ENCODE measurements at regions not wholly inside any gene's neighbourhood (a gene's known extent, or its start where the extent isn't known, plus 50 kb on each side); places are given as distances from the start of the nearest gene placed in this dataset.
A peak's percentile ranks its signal among the peaks of the same experiment; 100 is the strongest.

DNA sequence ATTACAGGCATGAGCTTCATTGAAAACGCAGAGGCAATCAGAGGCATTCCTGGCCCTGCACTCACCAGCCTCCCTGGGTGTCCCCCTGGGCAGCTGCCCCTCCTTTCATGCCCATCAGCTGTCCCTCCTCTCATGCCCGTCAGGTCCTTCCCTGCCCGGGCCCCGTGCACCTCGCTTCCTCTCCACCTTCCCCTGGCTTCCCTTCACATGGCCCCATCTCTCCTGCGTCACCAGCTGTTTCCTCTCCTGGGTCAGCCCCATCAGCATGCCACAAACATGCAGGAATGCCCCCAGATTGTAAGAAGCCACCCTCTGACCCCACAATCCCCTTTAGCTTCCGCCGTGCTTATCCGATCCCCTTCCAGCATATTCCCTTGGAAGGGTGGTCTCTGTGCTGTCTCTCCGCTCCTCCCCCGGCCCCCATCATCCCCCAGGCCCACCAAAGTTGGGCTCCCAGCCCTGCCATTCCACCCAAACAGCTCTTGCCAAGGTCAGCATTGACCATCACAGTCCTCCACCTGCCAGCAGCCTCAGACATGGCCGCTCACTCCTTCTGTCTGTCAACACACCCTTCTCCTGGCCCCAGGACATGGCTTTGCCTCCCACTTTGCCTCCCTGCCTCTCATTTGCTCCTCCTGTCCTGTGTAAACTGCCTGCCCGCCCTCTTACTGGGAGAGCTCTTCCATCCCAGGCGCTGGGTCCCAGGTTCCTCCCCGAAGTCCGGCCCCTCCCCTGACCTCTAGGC is 98.6 kb upstream of the IER5L start:
- no peak for DNase-seq

- DNase-seq = no peak
These were observed 97.7 kb upstream of the IER5L start for GRCh38 chr9:129275626-129276247.

- no peak for DNase-seq
These were observed 96.1 kb upstream of the IER5L start for GRCh38 chr9:129273941-129274684.

DNA sequence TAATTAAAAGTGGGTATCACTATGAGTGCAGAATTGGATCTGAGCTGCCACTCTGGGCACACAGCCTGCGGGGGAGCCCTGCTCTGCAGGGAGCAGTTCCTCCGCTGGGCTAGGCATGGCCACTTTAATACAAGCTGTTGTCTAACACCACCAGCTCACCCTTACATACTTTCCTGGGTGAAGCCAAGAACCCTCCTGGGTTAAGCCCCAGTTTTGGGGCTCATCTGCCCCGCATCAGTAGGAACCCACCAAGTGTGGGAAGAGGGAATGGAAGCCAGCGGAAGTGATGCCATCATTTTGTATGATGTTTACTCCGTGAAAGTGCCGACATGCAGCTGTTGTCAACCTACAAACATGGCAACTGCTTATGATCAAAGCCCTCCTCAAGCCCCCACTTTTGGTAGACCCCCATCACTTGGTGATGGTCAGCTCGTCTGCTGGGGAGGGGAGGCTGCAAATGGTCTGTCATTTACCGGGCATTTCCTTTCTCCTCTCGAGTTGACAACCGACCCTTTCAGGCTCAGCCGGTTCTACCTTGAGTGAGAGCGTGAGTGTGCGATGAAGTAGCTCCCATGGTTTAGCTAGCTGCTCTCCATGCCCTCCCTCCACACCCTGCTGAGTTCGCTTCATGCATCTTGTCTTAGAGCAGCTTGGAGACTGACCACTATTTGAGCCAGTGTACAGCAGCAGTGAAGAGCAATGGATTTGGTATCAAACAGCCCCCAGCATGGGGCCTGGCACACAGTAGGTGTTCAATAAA is 95.3 kb upstream of the IER5L start:
- no peak for DNase-seq

GRCh38 chr9:129272348-129273025 is 94.4 kb upstream of the IER5L start:
- DNase-seq = no peak

GRCh38 chr9:129270903-129271431 is 92.9 kb upstream of the IER5L start:
- DNase-seq = no peak

- DNase-seq = no peak
These were observed 92.1 kb upstream of the IER5L start for GRCh38 chr9:129270205-129270604.

GRCh38 chr9:129267141-129267540 is 89.1 kb upstream of the IER5L start:
- DNase-seq = no peak

GRCh38 chr9:129266536-129266935 is 88.5 kb upstream of the IER5L start:
- no peak for DNase-seq

DNA sequence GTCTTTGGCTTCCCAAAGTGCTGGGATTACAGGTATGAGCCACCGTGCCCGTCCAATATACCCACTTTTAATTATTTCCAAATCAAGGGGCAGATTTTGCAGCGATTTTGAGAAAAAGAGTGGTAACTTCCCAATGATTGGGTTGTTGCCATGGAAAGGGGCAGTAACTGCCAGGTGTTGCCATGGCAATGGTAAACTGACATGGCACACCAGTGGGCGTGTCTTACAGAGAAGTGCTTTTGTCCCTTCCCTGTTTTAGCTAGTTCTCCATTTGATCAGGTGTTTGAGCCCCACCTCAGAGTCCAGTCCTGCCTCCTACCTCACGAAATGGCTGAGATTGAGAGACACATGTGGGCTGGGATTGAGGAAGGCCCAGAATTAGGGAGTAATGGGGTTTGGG is 86.3 kb upstream of the IER5L start:
- DNase-seq = no peak

- no peak for DNase-seq
These were observed 85.8 kb upstream of the IER5L start for GRCh38 chr9:129263836-129264235.

GRCh38 chr9:129262261-129262660 is 84.2 kb upstream of the IER5L start:
- no peak for DNase-seq

DNA sequence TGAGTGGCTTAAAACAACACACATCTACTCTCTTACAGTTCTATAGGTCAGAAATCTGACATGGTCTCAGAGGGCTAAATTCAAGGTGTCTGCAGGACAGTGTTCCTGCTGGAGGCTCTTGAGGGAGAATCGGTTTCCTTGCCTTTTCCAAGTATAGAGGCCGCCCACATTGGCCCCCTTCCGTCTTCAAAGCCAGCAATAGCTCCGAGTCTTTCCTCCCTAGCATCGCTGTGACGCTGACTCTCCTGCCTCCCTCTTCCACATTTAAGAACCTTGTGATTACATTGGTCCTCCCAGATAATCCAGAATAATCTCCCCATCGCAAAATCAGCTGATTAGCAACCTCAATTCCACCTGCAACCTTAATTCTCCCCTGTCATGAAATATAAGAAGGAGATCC is 81.3 kb upstream of the IER5L start:
- no peak for DNase-seq

DNA sequence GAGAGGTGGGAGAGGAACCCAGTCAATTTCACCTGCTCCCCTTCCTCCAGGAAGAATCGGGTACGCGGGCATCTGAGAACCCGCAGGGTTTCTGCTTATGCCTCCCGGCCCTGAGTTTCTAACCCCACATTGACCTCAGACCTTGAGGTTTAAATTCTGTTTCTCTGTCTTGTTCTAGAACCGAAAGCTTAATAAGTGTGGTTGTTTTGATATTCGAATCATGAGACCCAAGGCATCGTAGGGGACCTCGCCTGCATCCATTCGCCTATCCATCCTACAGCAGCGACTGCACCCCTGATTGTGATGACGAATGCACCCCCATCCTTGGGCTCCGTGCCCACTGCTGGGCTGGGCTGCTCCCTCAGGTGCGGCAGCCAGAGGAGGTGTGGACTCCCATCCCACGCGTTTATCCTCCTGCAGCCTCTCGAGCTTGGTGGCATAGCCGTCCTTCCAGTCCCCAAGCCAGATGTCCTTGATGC is 80.8 kb upstream of the IER5L start:
- no peak for DNase-seq

GRCh38 chr9:129258124-129258822 is 80.2 kb upstream of the IER5L start:
- peak; percentile 90 for DNase-seq

- DNase-seq = no peak
These were observed 79.1 kb upstream of the IER5L start for GRCh38 chr9:129256959-129257713.

- no peak for DNase-seq
These were observed 76.7 kb upstream of the IER5L start for GRCh38 chr9:129254566-129255287.

GRCh38 chr9:129253803-129254381 is 75.8 kb upstream of the IER5L start:
- DNase-seq = no peak

GRCh38 chr9:129252937-129253802 is 75.1 kb upstream of the IER5L start:
- DNase-seq = no peak

Data from stimulated activated CD4-positive, alpha-beta T cell treated with anti-CD3 and anti-CD28 coated beads, Interleukin-12 subunit alpha, Interleukin-12 subunit beta, amount 100 ng/mL, for 4 hours (primary cell).